Naive thymus-derived CD8-positive, alpha-beta T cell (primary cell): ENCODE measurements at regions not wholly inside any gene's neighbourhood (a gene's known extent, or its start where the extent isn't known, plus 50 kb on each side); places are given as distances from the start of the nearest gene placed in this dataset.
"Not testable (repeated sequence)": the region's sequence is repeated elsewhere in the genome, so short reads cannot be mapped to it uniquely, and the experiment has no call there.

ENCODE experiments used
- ATAC-seq, 2 donors: fragments of 150-1000 bp; cut with Tn5 transposase in 1 of 2; sonication (Bioruptor Pico), chemical (Tn5 transposase) in 1 of 2; 1 replicate in 1 of 2; 2 replicates in 1 of 2; pipeline ENCODE4 v1.10.0; 2021; ENCODE audit warnings: mild to moderate bottlenecking in 2 of 2, moderate library complexity in 2 of 2
- POLR2A ChIA-PET: fragments of 350-600 bp; sonication (Branson Sonifier 250); formaldehyde crosslinking; loops from one replicate; lab custom pipeline; 2021; ENCODE audit warnings: antibody characterized with exemption; lab: Charles Lee
- DNase-seq, 10 donors: peaks; one replicate each; pipeline versions ENCODE4 v3.0.0 to v3.0.0-alpha.2; 2020 to 2022
- H3K27ac Mint-ChIP-seq, 10 donors: one replicate each; pipeline ENCODE4 v1.8.0; 2020 to 2022; ENCODE audit warnings: mild to moderate bottlenecking in 10 of 10, mixed read lengths in 10 of 10, moderate library complexity in 4 of 10, inconsistent platforms in 1 of 10
- H3K27me3 Mint-ChIP-seq, 5 donors: one replicate each; pipeline ENCODE4 v1.8.0; 2021 to 2022; ENCODE audit warnings: mixed read lengths in 5 of 5
- H3K36me3 Mint-ChIP-seq, 3 donors: one replicate each; pipeline ENCODE4 v1.8.0; 2020 to 2022; ENCODE audit warnings: mixed read lengths in 3 of 3, mild to moderate bottlenecking in 2 of 3, inconsistent platforms in 1 of 3
- H3K4me1 Mint-ChIP-seq, 4 donors: one replicate each; pipeline ENCODE4 v1.8.0; 2021 to 2022; ENCODE audit warnings: mixed read lengths in 4 of 4
- H3K4me3 Mint-ChIP-seq, 10 donors: one replicate each; pipeline ENCODE4 v1.8.0; 2020 to 2022; ENCODE audit warnings: mild to moderate bottlenecking in 10 of 10, mixed read lengths in 10 of 10, moderate library complexity in 6 of 10, inconsistent platforms in 1 of 10
- H3K9me3 Mint-ChIP-seq, 9 donors: one replicate each; pipeline ENCODE4 v1.8.0; 2020 to 2022; ENCODE audit warnings: mixed read lengths in 9 of 9, mild to moderate bottlenecking in 3 of 9, inconsistent platforms in 1 of 9, moderate library complexity in 1 of 9

- DNase-seq (no peak), ATAC-seq (no peak)
- Mint-ChIP-seq H3K27ac (no peak overlapping the region), H3K36me3 (no peaks in the 10 kb centered on the region), H3K4me1 (no peaks in the 10 kb centered on the region), H3K4me3 (no peak overlapping the region), H3K27me3 (peaks cover 0 to 7% (median 3%) of the 10 kb centered on the region in 5 donors), H3K9me3 (peaks cover 0 to 13% (median 5%) of the 10 kb centered on the region in 9 donors)
- POLR2A ChIA-PET = no interaction called here
These were observed 810.2 kb upstream of the ADAMTS5 start for GRCh38 chr21:27776925-27777553.

GRCh38 chr21:27772816-27773215, 805.9 kb upstream of the ADAMTS5 start:
- H3K4me1 Mint-ChIP-seq = no peaks in the 10 kb centered on the region
- H3K27ac Mint-ChIP-seq = no peak overlapping the region
- H3K36me3 Mint-ChIP-seq = no peaks in the 10 kb centered on the region
- DNase-seq = no peak
- POLR2A ChIA-PET = no interaction called here
- H3K9me3 Mint-ChIP-seq = peaks cover 0 to 9% (median 0%) of the 10 kb centered on the region in 9 donors
- no peak for ATAC-seq
- peaks cover 0 to 7% (median 0%) of the 10 kb centered on the region in 5 donors for H3K27me3 Mint-ChIP-seq
- no peak overlapping the region for H3K4me3 Mint-ChIP-seq

GRCh38 chr21:27771938-27772483, 805.1 kb upstream of the ADAMTS5 start:
- no peaks in the 10 kb centered on the region for H3K4me1 Mint-ChIP-seq
- H3K9me3 Mint-ChIP-seq = peaks cover 0 to 5% (median 0%) of the 10 kb centered on the region in 9 donors
- H3K4me3 Mint-ChIP-seq = no peak overlapping the region
- H3K27me3 Mint-ChIP-seq = peaks cover 0 to 5% (median 0%) of the 10 kb centered on the region in 5 donors
- H3K27ac Mint-ChIP-seq = no peak overlapping the region
- POLR2A ChIA-PET = no interaction called here
- H3K36me3 Mint-ChIP-seq = no peaks in the 10 kb centered on the region
- ATAC-seq (no peak), DNase-seq (no peak)

GRCh38 chr21:27769763-27770162, 802.9 kb upstream of the ADAMTS5 start:
- H3K36me3 Mint-ChIP-seq = no peaks in the 10 kb centered on the region
- POLR2A ChIA-PET = no interaction called here
- peaks cover 0 to 2% (median 0%) of the 10 kb centered on the region in 9 donors for H3K9me3 Mint-ChIP-seq
- no peak for DNase-seq
- H3K27ac Mint-ChIP-seq = no peak overlapping the region
- no peaks in the 10 kb centered on the region for H3K4me1 Mint-ChIP-seq
- no peaks in the 10 kb centered on the region for H3K27me3 Mint-ChIP-seq
- no peak overlapping the region for H3K4me3 Mint-ChIP-seq
- no peak for ATAC-seq

GRCh38 chr21:27768046-27768637, 801.3 kb upstream of the ADAMTS5 start:
- H3K27me3 Mint-ChIP-seq, H3K36me3 Mint-ChIP-seq, ATAC-seq, H3K27ac Mint-ChIP-seq, H3K9me3 Mint-ChIP-seq, H3K4me3 Mint-ChIP-seq, DNase-seq, H3K4me1 Mint-ChIP-seq, POLR2A ChIA-PET: not testable (repeated sequence)

GRCh38 chr21:27764056-27764455, 797.2 kb upstream of the ADAMTS5 start:
- POLR2A ChIA-PET = no interaction called here
- DNase-seq = no peak
- H3K27me3 Mint-ChIP-seq = no peaks in the 10 kb centered on the region
- no peak for ATAC-seq
- H3K9me3 Mint-ChIP-seq = peaks cover 0 to 4% (median 0%) of the 10 kb centered on the region in 9 donors
- H3K36me3 Mint-ChIP-seq = no peaks in the 10 kb centered on the region
- no peak overlapping the region for H3K27ac Mint-ChIP-seq
- H3K4me3 Mint-ChIP-seq = no peak overlapping the region
- no peaks in the 10 kb centered on the region for H3K4me1 Mint-ChIP-seq

- H3K4me3 Mint-ChIP-seq = no peak overlapping the region
- ATAC-seq = no peak
- POLR2A ChIA-PET = no interaction called here
- peaks cover 0 to 4% (median 0%) of the 10 kb centered on the region in 9 donors for H3K9me3 Mint-ChIP-seq
- DNase-seq = no peak
- H3K36me3 Mint-ChIP-seq = no peaks in the 10 kb centered on the region
- no peak overlapping the region for H3K27ac Mint-ChIP-seq
- H3K27me3 Mint-ChIP-seq = no peaks in the 10 kb centered on the region
- H3K4me1 Mint-ChIP-seq = no peaks in the 10 kb centered on the region
These were observed 794.7 kb upstream of the ADAMTS5 start for GRCh38 chr21:27761623-27762022.

GRCh38 chr21:27759820-27760219, 792.9 kb upstream of the ADAMTS5 start:
- no peak overlapping the region for H3K27ac Mint-ChIP-seq
- POLR2A ChIA-PET = no interaction called here

GRCh38 chr21:27759091-27759659, 792.3 kb upstream of the ADAMTS5 start:
- POLR2A ChIA-PET = no interaction called here
- DNase-seq = no peak
- Mint-ChIP-seq H3K4me1 (no peaks in the 10 kb centered on the region), H3K4me3 (no peak overlapping the region), H3K27me3 (no peaks in the 10 kb centered on the region), H3K27ac (no peak overlapping the region), H3K9me3 (peaks cover 0 to 4% (median 0%) of the 10 kb centered on the region in 9 donors), H3K36me3 (no peaks in the 10 kb centered on the region)
- no peak for ATAC-seq

More at GRCh38 chr21:27759820-27760219, 792.9 kb upstream of the ADAMTS5 start:
- Mint-ChIP-seq H3K27me3 (no peaks in the 10 kb centered on the region), H3K36me3 (no peaks in the 10 kb centered on the region), H3K4me3 (no peak overlapping the region), H3K9me3 (peaks cover 0 to 4% (median 0%) of the 10 kb centered on the region in 9 donors), H3K4me1 (no peaks in the 10 kb centered on the region)
- DNase-seq (no peak), ATAC-seq (no peak)

GRCh38 chr21:27756191-27756590, 789.3 kb upstream of the ADAMTS5 start:
- H3K36me3 Mint-ChIP-seq = no peaks in the 10 kb centered on the region
- POLR2A ChIA-PET = no interaction called here
- H3K9me3 Mint-ChIP-seq = peaks cover 0 to 8% (median 3%) of the 10 kb centered on the region in 9 donors
- H3K4me3 Mint-ChIP-seq = no peak overlapping the region
- no peak for DNase-seq
- H3K27me3 Mint-ChIP-seq = no peaks in the 10 kb centered on the region
- H3K4me1 Mint-ChIP-seq = no peaks in the 10 kb centered on the region
- H3K27ac Mint-ChIP-seq = no peak overlapping the region
- ATAC-seq = no peak

- Mint-ChIP-seq H3K4me1 (no peaks in the 10 kb centered on the region), H3K36me3 (no peaks in the 10 kb centered on the region), H3K27me3 (no peaks in the 10 kb centered on the region), H3K4me3 (no peak overlapping the region), H3K27ac (no peak overlapping the region), H3K9me3 (peaks cover 0 to 14% (median 6%) of the 10 kb centered on the region in 9 donors)
- POLR2A ChIA-PET = no interaction called here
- ATAC-seq = no peak
- no peak for DNase-seq
These were observed 777.2 kb upstream of the ADAMTS5 start for GRCh38 chr21:27743971-27744564.

GRCh38 chr21:27741736-27742135, 774.8 kb upstream of the ADAMTS5 start:
- POLR2A ChIA-PET = no interaction called here
- ATAC-seq (no peak), DNase-seq (no peak)
- Mint-ChIP-seq H3K27ac (no peak overlapping the region), H3K4me1 (no peaks in the 10 kb centered on the region), H3K27me3 (no peaks in the 10 kb centered on the region), H3K4me3 (no peak overlapping the region), H3K9me3 (peaks cover 0 to 15% (median 7%) of the 10 kb centered on the region in 9 donors), H3K36me3 (no peaks in the 10 kb centered on the region)

- Mint-ChIP-seq H3K4me3 (no peak overlapping the region), H3K36me3 (no peaks in the 10 kb centered on the region), H3K27me3 (no peaks in the 10 kb centered on the region), H3K4me1 (no peaks in the 10 kb centered on the region), H3K9me3 (peaks cover 0 to 15% (median 7%) of the 10 kb centered on the region in 9 donors), H3K27ac (no peak overlapping the region)
- no peak for ATAC-seq
- no peak for DNase-seq
- POLR2A ChIA-PET = no interaction called here
These were observed 773.2 kb upstream of the ADAMTS5 start for GRCh38 chr21:27740084-27740483.
